PC-3 (cell line): ENCODE measurements at regions not wholly inside any gene's neighbourhood (a gene's known extent, or its start where the extent isn't known, plus 50 kb on each side); places are given as distances from the start of the nearest gene placed in this dataset.

Experiments
- ATAC-seq: fragments of 200-7000 bp; cut with Tn5 transposase; 2 replicates; pipeline ENCODE4 v1.9.1; 2020; ENCODE audit warnings: mild to moderate bottlenecking, moderate library complexity
- BruUV-seq: library from RNA; stranded (reverse); fragments of 400-500 nt; replicated peaks from 2 replicates; lab custom pipeline; 2021; lab: Mats Ljungman, UMichigan
- CTCF ChIA-PET: fragments of 300-600 bp; sonication (Branson Sonifier 250); formaldehyde crosslinking; loops from one replicate; lab custom pipeline; 2022; ENCODE audit warnings: antibody characterized with exemption; lab: Charles Lee
- POLR2A ChIA-PET: fragments of 300-600 bp; sonication (Branson Sonifier 250); formaldehyde crosslinking; loops from one replicate; lab custom pipeline; 2022; ENCODE audit warnings: antibody characterized with exemption; ENCODE audit not compliant: unreplicated experiment; lab: Charles Lee
- DNase-seq: peaks from one replicate; pipeline ENCODE4 v3.0.0-alpha.2; 2015
- H2AFZ ChIP-seq: fragments of 300-600 bp; sonication (generic); 2 replicates; pipeline ENCODE4 v1.6.0; 2016; ENCODE audit warnings: antibody characterized with exemption, low read length
- H3F3A ChIP-seq: fragments of 300-600 bp; sonication (generic); one replicate; pipeline ENCODE4 v1.6.0; 2017; ENCODE audit warnings: antibody characterized with exemption, low read length, control low read depth, mild to moderate bottlenecking; ENCODE audit not compliant: unreplicated experiment
- H3K27ac ChIP-seq: fragments of 300-600 bp; sonication (generic); 2 replicates; pipeline ENCODE4 v1.5.1; 2016; ENCODE audit warnings: mild to moderate bottlenecking, low read length
- H3K27me3 ChIP-seq: fragments of 300-600 bp; sonication (generic); 2 replicates; pipeline ENCODE4 v1.6.1; 2016; ENCODE audit warnings: low read length, mixed read lengths
- H3K36me3 ChIP-seq: fragments of 300-600 bp; sonication (generic); 2 replicates; pipeline ENCODE4 v1.6.1; 2016; ENCODE audit warnings: low read depth, mixed run types, low read length, mixed read lengths
- H3K4me1 ChIP-seq: fragments of 300-600 bp; sonication (generic); 2 replicates; pipeline ENCODE4 v1.5.1; 2016; ENCODE audit warnings: low read length; ENCODE audit not compliant: insufficient read depth
- H3K4me2 ChIP-seq: fragments of 300-600 bp; sonication (generic); 2 replicates; pipeline ENCODE4 v1.6.0; 2016; ENCODE audit warnings: low read length
- H3K4me3 ChIP-seq: fragments of 300-600 bp; sonication (generic); 2 replicates; pipeline ENCODE4 v1.5.1; 2016; ENCODE audit warnings: mild to moderate bottlenecking, low read length, mixed read lengths
- H3K79me2 ChIP-seq: fragments of 300-600 bp; sonication (generic); 2 replicates; pipeline ENCODE4 v1.6.1; 2017; ENCODE audit warnings: low read length, mixed read lengths
- H3K9ac ChIP-seq: fragments of 300-600 bp; sonication (generic); 2 replicates; pipeline ENCODE4 v1.6.0; 2016; ENCODE audit warnings: mild to moderate bottlenecking, low read length
- H3K9me2 ChIP-seq: fragments of 300-600 bp; sonication (generic); replicated peaks from 2 replicates; pipeline ENCODE4 v1.6.1; 2016; ENCODE audit warnings: mixed run types, low read length, mixed read lengths
- H3K9me3 ChIP-seq: fragments of 300-600 bp; sonication (generic); 2 replicates; pipeline ENCODE4 v1.6.1; 2016; ENCODE audit warnings: low read length, mixed read lengths
- H4K20me1 ChIP-seq: fragments of 300-600 bp; sonication (generic); 2 replicates; pipeline ENCODE4 v1.6.1; 2016; ENCODE audit warnings: low read length, mixed read lengths
- EZH2 ChIP-seq: fragments of 300-600 bp; sonication (generic); IDR thresholded peaks from one replicate; pipeline ENCODE4 v1.6.1; 2017; ENCODE audit warnings: antibody characterized with exemption, mild to moderate bottlenecking, low read length; ENCODE audit not compliant: unreplicated experiment
- EZH2phosphoT487 ChIP-seq: fragments of 300-600 bp; sonication (generic); IDR thresholded peaks from 2 replicates; pipeline ENCODE4 v1.6.1; 2018; ENCODE audit warnings: mild to moderate bottlenecking, antibody characterized with exemption, low read length, borderline replicate concordance
- intact Hi-C: fragments of 100-400 bp; cut with micrococcal nuclease; formaldehyde crosslinking; loops from 2 replicates; pipeline ENCODE4 v1.9.0; 2023
- TF ChIP-seq, protein P1 (sequence below): fragments of 300-600 bp; sonication (generic); conservative IDR thresholded peaks from 2 replicates; pipeline ENCODE4 v1.5.1; 2017; ENCODE audit warnings: antibody characterized with exemption, low read depth, mild to moderate bottlenecking, low read length

DNA sequence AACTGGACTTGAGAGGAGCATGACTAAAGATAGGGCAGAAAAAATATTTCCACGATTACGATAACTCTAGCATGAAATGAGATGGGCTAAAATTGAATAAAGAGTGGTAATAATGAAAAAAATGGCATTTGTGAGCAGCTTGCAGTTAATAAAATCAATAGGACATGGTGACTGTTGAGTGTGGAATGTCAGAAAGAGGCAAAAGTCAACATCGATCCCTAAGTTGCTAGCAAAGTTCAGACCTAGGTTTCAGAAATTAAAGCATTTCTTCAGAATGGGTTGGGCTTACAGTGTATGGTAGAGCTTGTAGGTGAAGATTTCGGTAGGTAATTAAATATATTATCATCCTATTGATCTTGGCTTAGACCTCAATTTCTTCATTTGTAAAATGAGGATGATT, 656.7 kb upstream of the NRG3 start:
- Histone ChIP-seq H2AFZ (no peak overlapping the region), H3K79me2 (no peaks in the 10 kb centered on the region), H3K4me3 (no peak overlapping the region), H3K27me3 (no peaks in the 10 kb centered on the region), H3K36me3 (no peaks in the 10 kb centered on the region), H3F3A (no peaks in the 10 kb centered on the region), H3K9ac (no peak overlapping the region), H3K9me2 (no peaks in the 10 kb centered on the region), H4K20me1 (no peaks in the 10 kb centered on the region), H3K9me3 (no peaks in the 10 kb centered on the region), H3K4me1 (no peaks in the 10 kb centered on the region), H3K27ac (no peak overlapping the region), H3K4me2 (no peak overlapping the region)
- TF ChIP-seq, protein P1, sequence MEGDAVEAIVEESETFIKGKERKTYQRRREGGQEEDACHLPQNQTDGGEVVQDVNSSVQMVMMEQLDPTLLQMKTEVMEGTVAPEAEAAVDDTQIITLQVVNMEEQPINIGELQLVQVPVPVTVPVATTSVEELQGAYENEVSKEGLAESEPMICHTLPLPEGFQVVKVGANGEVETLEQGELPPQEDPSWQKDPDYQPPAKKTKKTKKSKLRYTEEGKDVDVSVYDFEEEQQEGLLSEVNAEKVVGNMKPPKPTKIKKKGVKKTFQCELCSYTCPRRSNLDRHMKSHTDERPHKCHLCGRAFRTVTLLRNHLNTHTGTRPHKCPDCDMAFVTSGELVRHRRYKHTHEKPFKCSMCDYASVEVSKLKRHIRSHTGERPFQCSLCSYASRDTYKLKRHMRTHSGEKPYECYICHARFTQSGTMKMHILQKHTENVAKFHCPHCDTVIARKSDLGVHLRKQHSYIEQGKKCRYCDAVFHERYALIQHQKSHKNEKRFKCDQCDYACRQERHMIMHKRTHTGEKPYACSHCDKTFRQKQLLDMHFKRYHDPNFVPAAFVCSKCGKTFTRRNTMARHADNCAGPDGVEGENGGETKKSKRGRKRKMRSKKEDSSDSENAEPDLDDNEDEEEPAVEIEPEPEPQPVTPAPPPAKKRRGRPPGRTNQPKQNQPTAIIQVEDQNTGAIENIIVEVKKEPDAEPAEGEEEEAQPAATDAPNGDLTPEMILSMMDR = no peak
- TF ChIP-seq EZH2 = no peak
- DNase-seq = no peak
- no TSS peak for BruUV-seq
- CTCF ChIA-PET = no interaction called here
- ATAC-seq = no peak
- POLR2A ChIA-PET = no interaction called here
- intact Hi-C loops = no loop called here

DNA sequence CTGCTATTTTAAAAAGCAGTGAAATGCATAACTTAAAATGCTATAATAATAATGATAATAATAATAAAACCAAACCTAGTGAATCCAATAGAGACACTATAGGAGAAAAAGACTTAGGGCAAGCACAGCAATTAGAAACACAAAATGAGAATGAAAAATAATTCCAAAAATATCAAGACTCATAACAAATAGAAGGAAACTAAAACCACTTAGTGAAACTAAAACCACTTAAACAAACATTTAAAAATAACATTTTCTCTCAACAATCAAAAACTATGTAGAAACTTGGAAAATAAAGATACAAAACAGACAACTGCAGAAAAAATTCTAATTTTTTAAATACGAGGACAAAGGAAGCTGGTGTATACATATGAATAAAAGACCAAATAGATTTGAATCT, 655.2 kb upstream of the NRG3 start:
- Histone ChIP-seq H4K20me1 (no peaks in the 10 kb centered on the region), H3K27me3 (no peaks in the 10 kb centered on the region), H3K4me1 (no peaks in the 10 kb centered on the region), H3K9me2 (no peaks in the 10 kb centered on the region), H3K4me2 (no peak overlapping the region), H2AFZ (no peak overlapping the region), H3K4me3 (no peak overlapping the region), H3K9me3 (no peaks in the 10 kb centered on the region), H3K27ac (no peak overlapping the region), H3K9ac (no peak overlapping the region), H3K79me2 (no peaks in the 10 kb centered on the region), H3F3A (no peaks in the 10 kb centered on the region), H3K36me3 (no peaks in the 10 kb centered on the region)
- DNase-seq (no peak), ATAC-seq (no peak)
- ChIA-PET POLR2A (no interaction called here), CTCF (no interaction called here)
- TF ChIP-seq, protein P1 = no peak
- TF ChIP-seq EZH2 = no peak
- no peak for TF ChIP-seq EZH2phosphoT487
- no TSS peak for BruUV-seq
- intact Hi-C loops = no loop called here

DNA sequence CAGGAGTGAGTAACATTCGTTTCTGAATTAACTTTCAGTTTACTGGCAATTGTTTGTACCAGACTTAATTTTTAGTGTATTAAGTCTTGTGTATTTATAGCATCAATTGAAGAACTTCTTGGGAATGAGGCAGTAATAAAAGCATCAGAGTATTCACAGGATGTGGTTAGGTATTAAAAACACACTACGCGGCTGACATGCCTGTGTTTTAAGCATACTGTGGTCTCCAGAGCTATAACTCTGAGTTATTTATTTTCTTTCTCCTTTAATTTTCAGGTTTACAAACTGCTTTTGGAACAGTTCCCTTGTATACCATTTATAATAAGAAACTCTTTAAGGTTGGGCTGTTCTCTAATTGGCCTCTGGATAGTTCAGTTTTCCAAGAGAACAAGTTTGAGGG, 626.1 kb upstream of the NRG3 start:
- no peak for TF ChIP-seq EZH2
- TF ChIP-seq, protein P1 = no peak
- TF ChIP-seq EZH2phosphoT487 = no peak
- Histone ChIP-seq H3F3A (no peaks in the 10 kb centered on the region), H3K36me3 (no peaks in the 10 kb centered on the region), H3K9me3 (no peaks in the 10 kb centered on the region), H3K4me3 (no peak overlapping the region), H3K79me2 (no peaks in the 10 kb centered on the region), H3K27ac (no peak overlapping the region), H3K4me2 (no peak overlapping the region), H4K20me1 (no peaks in the 10 kb centered on the region), H3K9me2 (no peaks in the 10 kb centered on the region), H3K4me1 (no peaks in the 10 kb centered on the region), H3K9ac (no peak overlapping the region), H3K27me3 (no peaks in the 10 kb centered on the region), H2AFZ (no peak overlapping the region)
- no TSS peak for BruUV-seq
- POLR2A ChIA-PET = no interaction called here
- no peak for DNase-seq
- CTCF ChIA-PET = no interaction called here
- no peak for ATAC-seq
- intact Hi-C loops = no loop called here
